NCI-H524 treated with DMSO at 0.1 percent for 48 hours (cell line): ENCODE measurements at regions not wholly inside any gene's neighbourhood (a gene's known extent, or its start where the extent isn't known, plus 50 kb on each side); places are given as distances from the start of the nearest gene placed in this dataset.

Experiments used
- DNase-seq: peaks from one replicate; lab custom pipeline; 2025; lab: John Stamatoyannopoulos, UW

DNA sequence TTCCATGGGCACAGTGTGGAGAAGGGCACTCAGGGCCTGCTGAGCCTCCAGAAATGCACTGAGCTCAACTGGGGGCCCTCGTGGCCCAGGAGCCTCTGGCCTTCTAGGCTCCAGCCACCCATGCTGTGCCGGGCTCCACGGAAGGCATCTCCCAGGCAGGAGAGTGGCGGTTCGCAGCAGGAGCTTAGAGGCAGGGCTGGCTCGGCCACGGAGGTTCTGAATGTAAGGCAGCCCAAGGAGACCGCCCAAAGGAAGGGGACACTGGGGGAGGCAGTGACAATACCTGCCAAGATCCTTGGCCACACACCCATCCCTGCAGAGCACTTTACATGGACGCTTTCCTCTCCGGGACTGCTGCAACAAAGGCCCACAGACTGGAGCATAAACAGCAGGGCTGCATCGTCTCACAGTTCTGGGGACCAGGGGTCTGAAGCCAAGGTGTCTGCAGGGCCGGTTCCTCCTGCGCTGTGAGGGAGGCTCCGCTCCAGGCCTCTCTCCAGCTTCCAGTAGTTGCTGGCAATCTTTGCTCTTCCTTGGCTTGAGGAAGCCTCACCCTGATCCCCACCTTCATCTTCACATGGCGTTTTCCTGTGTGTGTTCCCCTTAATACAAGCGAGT is 128.2 kb upstream of the CDH4 start:
- DNase-seq = no peak

DNA sequence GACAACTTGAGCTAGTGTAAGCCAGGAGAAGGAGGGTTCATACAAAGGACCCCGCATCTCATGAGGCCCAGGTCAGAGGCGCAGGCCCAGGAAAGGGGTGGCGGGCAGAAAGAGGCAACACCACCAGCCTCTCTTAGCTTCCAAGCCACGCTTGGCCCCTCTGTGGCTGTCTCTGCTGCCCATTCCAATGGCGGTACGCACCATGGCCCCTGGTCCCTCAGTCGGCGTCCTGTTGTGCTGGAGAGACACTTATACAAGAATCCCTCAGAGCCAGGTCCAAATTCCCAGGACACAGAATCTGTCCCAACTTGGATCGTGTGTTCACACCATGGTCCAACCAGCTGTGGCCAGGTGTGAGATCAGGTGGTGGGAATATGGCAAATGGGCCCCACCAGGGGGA is 127.0 kb upstream of the CDH4 start:
- no peak for DNase-seq

DNA sequence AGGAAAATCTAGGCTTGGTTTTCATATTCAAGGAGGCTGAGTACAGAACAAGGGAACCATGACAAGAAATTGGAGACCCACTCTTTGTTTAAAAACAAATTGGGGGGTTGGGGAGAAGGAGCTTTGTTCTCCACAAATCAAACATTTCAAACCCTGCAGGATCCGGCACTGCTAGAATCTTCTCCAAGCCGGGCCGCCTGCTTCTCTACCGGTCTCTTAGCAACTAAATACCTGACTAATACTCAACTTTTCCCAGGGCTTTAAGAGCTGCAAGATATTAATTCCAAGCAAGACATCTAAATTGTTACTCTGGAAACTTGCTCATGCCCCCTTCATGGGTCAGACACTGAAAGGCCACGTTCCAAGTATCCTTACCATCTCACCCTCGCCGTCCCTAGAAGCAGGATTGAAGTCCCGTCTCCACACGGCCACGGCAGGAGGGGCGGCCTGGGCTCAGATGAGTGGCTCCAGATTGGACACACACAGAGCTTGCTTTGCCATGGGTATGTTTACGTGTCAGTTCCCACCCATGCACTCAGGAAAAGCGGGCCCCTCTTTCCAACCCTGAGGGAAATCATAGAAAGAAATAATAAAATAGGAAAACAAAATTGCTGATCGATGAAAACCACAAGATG is 126.4 kb upstream of the CDH4 start:
- no peak for DNase-seq

DNA sequence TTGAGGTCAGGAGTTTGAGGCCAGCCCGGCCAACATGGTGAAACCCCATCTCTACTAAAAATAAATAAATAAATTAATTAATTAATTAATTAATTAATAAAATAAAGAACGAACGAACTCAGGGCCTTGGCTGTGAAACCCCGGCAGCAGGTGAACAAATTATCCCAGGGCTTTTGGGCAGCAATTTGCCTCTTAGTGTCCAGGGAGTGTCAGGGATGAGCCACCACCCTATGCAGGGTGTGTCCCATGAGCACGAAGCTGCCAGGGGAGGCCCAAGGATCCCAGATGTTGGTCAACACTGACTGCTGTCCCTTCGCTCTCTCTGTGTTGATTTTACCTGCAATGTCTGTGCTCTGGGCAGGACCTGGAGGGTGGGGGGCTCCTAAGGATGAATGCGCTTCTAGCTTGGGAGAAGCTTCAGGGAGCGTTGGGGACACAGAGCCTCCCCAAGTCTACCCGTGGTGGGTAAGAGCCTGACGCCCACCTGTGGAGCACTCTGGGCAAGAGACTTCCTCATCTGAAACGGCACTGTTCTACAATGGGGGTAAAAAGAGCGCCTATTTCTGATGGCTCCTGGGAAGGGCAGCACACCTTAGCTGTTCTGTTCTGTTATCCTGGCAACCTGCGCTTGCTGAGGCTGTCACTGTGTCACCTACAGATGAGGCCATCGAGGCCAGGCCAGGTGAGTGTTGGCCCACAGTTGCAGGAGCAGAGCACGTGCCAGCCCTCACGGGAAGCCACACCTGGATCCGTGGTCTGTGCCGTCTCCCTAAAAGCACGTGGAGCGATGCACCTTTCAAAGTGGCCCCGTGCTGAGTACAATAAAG is 125.5 kb upstream of the CDH4 start:
- no peak for DNase-seq

DNA sequence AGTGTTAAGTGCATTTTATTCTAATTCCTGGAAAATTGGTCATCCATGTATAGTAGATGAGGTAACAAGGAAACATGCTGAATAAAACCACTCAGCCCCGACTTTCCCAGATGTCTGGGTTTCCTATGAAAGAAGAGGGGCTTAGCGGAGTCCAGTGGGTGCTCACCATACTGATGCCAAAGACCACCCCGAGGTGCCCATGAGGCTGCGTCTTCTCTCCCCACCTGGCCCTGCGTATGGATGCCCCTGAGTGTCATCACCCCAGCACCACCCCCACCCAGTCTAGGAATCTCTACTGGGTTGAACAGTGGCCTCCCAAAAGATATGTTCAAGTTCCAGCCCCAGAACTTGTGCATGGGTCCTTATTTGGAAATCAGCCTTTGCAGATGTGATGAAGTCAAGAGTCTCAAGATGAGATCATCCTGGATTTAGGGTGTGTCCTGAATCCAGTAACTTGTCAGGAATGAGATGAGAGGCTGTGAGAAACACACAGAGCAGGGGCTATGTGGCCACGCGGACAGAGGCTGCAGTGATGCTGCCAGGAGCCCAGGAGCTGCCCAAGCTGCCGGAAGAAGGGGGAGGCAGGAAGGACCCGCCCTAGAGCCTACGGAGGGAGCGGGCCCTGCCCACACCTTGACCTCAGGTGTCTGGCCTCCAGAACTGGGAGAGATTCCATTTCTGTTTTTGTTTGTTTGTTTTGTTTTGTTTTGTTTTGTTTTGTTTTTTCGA is 124.6 kb upstream of the CDH4 start:
- DNase-seq = no peak

DNA sequence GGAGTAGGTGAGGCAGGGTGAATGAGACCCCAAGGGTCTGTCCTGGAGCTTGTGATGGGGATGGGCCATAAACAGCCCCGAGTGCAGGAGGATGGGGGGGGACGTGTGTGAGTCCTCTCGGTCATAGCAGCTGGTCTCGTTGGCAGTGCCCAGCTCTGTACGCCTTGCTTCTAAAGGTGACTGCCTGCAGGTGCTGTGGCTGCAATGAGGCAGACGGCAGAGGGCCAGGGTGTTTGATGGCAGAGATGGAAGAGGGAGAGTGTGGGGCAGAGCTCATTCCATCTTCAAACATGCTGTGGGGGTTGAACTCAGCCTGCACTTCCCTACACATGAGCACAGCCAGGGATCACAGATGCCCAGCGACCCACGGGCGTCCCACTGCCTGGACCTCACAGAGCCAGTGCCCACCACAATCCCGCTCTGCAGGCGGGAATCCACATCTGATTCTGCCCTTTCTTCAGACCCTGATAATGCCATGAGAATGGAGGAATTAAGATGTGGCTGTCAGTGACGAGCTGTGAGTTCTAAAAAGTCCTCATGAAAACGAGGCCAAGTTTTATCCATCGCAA is 123.3 kb upstream of the CDH4 start:
- no peak for DNase-seq

DNA sequence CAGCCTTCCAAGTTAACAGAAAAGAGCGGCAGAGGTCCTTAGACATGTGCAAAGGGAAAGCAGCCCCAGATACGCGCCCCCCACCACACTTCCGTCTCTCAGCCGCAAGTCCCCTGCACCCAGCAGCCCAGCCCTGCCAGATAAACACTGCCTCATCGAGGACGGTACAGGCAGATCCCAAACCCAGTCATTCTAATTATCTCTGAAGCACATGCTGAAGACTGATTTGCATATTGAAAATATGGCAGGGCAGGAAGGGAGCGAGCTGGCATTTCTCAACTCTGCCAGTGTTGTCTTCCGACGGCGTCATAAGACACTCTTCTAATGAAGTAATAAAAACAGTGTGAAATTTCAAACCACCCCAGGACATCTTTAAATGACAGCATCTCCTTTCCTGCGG is 122.8 kb upstream of the CDH4 start:
- DNase-seq = no peak

DNA sequence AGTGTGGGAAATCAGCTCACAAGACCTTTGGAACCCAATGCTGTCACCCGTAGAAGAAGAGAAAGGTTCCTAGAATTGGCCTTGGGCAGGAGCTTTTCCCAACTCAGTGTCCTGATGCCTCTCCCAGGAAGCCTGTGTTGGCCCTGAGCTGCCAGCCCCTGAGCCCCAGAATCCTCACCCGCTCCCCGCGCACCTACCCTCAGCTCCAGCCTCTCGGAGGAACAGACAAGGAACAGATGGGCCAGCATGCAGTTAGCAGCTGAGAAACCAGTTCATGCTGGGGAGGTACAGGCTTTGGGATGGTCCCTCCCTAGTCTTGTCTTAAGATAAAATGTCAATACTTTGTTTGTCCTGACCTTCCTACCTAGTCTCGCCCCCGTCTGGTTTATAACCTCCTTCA is 121.9 kb upstream of the CDH4 start:
- no peak for DNase-seq

DNA sequence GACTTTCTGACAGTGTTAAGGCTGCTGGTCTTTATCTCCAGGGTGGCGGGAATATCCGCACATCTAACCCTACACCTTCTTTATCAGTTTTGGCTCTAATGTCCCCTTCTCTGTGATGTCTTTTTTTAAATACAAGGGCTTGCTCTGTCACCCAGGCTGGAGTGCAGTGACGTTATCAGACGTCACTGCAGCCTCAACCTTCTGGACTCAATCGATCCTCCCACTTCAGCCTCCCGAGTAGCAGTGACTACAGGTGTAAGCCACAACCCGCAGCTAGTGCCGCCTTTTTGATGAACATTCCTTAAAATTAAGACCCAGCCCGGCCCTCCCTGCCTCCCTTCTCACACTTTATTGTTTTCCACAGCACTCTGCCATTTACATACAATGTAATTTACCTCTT is 120.1 kb upstream of the CDH4 start:
- DNase-seq = no peak

DNA sequence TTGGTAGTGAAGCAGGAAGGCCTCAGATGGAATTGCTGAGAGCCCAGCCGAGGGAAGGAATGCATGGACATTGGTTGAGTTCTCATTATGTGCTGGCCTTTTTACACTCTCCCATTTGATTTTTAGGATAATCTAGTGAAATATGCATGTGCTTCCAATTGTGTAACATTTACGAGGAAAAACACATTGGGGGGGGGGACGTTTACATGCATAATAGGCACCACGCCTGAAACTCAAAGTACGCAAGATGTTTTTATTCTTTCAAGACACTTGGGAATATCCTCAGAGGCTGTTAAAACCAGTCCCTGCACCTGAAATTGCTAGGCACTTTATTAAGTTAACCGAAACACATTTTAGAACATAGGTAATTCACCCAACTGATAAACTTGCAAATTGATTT is 118.5 kb upstream of the CDH4 start:
- DNase-seq = no peak

DNA sequence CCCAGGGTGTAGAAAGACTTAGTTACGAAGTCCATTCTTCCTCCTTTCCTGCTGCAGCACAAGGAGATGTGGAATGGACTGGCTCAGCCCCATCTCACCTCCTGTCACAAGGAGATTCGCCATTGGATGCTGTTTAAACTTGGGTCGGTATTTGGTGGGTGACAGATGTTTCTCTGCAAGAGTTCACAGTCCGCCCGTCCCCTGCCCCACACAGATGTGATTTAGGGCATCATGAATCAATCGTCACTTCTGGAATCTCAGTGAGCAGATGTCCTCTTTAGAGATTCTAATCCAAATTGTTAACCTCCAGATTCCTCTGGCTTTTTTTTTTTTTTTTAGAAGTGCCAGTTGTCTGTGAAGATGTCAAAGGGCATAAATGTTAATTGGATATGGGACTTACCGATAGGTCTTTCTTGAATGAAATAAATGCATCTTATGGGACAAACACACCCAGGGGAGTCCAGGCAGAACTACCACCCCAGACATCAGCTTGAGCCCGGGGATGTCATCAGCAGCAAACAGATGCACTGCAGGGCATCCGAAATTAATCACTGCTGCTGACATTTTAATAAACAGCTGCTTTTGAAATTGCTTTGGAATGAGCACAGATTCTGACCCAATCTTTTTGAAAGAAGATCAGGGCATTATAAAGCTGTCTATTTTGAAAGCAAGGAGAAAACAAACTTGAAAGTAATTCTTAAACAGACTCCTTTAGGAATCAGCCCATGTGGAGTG is 117.6 kb upstream of the CDH4 start:
- no peak for DNase-seq

DNA sequence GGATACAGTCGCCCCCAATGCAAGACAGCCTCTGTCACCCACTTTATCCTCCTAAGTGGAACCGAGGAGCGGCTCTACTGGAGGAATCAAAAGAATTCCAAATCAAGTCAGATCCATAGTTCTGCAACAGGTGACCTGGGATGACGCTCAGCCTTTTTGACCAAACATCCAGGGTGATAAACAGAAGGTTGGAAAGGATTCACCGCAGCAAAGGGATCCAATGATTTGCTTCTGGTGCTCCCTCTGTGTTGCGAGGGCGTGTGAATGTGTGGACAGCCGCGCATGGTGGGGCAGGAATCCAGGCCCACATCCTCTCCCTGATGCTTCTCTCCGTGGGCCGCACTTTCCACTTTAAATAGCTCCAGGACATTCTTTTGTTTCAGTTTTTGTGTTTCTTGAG is 116.8 kb upstream of the CDH4 start:
- no peak for DNase-seq

DNA sequence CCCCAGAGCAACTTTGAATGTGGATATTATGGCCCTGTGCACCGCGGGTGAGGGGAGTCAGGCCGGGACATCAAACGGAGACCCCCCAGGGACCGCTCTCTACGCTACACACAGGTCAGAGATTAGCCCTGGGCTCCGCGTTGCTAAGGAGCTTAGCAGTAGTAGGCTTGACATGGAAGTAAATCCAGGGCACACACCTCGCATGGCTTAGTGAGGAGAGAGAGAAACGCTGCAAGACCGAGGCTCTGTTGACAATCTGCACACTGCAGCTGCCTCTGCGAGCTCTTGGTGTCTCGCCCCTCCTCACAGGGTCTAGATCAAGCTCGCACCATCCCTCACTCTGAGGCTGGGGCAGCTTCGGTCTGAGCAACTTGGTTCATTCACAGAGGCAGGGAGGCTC is 116.1 kb upstream of the CDH4 start:
- no peak for DNase-seq

DNA sequence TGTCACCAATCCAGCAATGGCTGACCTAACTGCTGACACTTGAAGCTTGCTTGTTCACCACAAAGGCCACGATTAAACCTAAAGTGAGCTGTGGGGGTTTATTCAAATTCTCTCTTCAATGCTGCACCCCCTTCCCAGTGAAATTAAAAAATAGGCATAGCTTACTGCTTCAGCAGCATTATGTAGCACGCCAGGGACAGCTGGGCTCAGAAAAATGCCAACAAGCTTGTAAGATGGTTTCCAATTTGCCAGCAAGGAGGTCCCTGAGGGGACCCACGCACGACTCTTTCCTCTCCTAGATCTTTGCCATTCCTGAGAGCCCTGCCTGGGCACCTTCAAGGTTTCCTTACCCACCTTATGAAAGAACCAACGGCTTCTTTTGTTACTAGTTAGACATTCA is 113.5 kb upstream of the CDH4 start:
- no peak for DNase-seq

DNA sequence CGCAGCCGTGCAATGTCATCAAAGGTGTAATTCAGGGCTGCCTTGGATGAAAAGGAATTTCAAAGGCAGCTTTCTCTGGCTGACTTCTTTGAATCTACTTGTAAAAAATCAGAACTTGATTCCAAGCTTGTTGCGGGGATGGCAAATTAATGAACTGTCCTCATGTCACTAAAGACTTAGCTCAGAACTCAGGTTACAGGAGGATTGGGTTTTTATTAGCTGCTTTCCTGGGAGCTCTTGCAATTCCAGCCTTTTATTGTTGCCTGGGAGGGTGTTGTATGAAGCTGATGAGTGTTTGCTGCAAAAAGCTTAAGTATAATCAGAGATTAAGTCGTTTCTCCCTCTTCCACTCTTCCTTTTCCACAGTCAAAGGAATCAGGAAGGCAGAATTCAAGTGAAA is 113.0 kb upstream of the CDH4 start:
- DNase-seq = no peak

DNA sequence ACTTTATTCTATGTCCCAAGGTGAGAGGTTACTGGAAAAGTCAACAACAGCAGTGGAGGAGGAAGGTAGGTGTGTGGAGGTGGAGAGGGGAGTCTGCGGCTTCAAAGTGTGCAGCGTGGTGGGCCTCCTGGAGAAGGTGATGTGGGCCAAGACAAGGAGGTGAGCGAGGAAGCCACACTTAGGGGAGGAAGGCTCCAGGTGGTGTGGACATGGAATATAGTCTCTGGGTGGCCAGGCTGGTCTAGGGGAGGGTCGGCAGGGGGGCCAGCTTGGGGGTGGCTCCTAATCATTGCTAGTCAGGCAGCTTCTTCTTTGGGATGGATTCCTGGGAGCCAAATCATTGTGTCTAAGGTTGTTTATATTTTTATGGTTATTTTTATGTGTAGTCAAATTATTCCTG is 111.5 kb upstream of the CDH4 start:
- no peak for DNase-seq

DNA sequence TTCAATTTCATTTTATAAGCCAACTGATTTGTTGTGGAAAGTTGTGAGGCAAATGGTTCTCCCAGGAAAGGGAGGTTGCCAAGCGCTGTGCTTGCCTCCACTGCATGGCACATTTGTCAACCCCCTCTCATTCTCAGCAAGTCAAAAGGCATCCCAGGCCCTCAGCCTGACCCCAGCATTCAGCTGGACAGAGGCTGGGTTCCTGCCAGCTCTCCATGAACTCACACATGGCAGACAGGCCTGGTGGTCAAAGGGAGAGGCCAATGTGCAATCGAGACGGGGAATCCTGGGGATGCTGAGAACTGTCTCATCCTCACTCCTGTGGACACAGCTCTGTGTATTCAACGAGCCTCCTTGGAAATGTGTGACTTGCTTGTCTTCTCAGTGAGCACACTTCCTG is 106.0 kb upstream of the CDH4 start:
- DNase-seq = no peak

DNA sequence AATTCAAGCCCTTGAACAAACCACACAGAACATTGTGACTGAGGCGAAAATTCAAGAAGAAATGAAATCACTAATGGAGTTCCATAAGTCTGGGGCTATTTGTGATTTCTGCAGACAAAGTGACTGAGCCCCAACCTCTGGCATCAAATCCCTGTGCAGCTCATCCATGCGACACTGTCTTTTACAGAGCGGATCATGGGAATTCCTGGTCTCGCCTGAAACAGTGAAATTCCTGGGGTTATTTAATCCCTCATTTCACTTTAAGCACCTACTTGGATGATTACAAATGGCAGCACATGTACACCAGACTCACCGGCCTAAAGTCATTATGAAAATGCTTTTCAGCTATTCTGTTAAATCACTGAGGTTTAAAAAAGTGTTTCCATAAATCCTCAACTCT is 102.4 kb upstream of the CDH4 start:
- no peak for DNase-seq

DNA sequence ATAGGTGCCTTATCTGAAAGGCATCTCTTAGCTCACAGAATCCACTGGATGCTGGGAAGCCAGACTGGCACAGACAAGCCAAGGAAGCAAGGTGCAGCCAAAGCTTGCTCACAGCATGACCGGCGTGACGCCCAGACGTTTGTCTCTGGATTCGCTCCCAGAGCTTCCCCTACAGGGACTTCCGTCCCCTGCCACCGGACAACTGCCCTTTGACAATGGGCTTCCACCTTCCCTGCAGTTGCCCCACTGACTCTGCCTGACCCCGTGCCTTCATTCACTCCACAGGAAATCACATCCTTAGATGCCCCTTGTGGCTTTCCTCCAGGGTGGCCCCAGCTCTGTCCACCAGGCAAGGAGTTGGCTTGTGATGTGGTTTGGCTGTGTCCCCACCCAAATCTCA is 94.8 kb upstream of the CDH4 start:
- no peak for DNase-seq

DNA sequence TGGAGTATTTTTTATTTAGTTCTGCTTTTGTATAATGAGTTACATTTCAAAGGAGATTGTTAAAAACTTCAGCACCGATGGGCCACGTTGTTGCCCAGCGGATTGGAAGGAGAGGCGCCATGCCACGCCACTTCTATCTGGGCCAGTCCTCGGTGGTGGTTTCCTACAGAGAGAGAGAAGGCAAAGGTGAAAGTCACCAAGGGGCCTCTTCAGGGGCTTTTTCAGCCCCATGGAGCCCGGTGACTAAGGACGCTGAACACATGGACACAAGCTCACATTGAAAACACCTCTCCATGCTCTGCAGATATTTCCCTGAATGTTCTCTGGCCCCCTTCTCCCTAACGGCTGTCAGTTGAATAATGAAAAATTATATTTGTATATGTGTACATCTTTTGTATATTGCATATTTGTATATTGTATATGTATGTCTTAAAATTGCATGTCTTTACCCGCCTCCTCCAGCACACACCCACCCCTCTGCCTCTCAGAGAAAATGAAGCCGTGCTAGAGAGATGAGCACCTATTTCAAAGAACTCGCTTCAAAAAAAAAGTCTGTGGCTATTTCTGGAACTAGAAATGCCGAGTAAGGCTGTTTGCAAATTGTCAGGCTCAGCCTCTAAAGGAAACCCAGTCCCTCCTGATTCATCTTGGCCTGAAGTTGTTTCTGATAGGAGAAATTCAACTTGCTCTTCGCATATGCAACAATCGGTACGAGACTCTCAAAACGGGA is 91.9 kb upstream of the CDH4 start:
- no peak for DNase-seq

DNA sequence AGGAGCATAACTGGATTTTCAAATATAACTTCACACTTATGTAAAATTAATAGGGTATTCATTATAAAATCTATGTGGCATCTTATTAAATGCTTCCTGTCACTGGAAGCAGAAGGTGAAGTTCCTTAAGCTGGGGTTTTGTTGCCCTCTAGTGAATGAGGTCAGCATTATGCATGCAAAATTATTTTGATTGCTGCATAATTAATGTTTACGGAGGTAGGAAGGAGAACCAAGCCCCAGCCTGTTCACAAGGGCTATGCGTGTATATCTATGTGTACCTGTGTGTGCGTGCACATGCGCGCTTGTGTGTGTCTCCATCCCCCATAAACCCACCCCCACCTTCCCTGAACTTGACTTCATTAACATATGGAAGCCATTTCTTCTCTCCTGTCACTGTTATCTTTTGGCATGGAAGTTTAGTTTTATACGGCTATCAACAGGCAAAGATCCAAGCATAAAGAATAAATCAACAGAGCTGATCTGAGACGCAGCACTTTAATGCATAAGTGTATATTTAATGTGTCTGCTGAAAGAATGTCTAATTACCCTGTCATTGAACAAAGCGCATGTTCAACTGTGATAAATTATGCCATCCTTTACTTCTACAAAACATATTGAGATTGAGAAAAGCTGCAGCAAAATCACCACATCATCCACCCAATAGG is 90.2 kb upstream of the CDH4 start:
- DNase-seq = no peak
